ENCODE measurements at regions not wholly inside any gene's neighbourhood (a gene's known extent, or its start where the extent isn't known, plus 50 kb on each side); places are given as distances from the start of the nearest gene placed in this dataset.

DNA sequence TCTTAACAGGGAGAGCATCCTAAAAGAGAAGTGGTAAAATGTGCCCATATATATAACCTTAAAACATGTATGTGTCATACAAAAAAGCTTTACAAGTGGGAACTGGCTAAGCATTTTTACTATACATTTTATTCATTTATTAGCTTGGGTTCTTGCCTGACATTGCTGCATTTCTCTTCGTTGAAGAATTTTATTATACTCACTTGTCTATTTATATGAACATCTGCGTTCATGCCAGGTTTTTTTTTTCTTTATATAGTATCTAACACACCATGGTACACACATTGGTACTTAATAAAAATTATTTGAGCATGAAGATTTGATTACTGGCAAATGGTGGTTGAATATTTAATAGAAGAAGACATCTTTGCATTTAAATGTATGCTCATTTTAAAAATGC is 492.3 kb downstream of the SPATA31D1 start:
- TF ChIP-seq, protein P1, sequence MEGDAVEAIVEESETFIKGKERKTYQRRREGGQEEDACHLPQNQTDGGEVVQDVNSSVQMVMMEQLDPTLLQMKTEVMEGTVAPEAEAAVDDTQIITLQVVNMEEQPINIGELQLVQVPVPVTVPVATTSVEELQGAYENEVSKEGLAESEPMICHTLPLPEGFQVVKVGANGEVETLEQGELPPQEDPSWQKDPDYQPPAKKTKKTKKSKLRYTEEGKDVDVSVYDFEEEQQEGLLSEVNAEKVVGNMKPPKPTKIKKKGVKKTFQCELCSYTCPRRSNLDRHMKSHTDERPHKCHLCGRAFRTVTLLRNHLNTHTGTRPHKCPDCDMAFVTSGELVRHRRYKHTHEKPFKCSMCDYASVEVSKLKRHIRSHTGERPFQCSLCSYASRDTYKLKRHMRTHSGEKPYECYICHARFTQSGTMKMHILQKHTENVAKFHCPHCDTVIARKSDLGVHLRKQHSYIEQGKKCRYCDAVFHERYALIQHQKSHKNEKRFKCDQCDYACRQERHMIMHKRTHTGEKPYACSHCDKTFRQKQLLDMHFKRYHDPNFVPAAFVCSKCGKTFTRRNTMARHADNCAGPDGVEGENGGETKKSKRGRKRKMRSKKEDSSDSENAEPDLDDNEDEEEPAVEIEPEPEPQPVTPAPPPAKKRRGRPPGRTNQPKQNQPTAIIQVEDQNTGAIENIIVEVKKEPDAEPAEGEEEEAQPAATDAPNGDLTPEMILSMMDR (conservative IDR thresholded peaks at IDR 0.05 in 1 of 2, IDR thresholded peaks at IDR 0.05 in 1 of 2; ENCODE audit: low read depth in 1 of 2, low read length in 2 of 2), result no peak
- no peak for TF ChIP-seq EZH2 (IDR thresholded peaks at IDR 0.05; ENCODE audit: low read length, missing control alignments)
